Hematopoietic multipotent progenitor cell treated with erythropoietin and hydrocortisone succinate and interleukin-3 and kit ligand, for 15 days (in vitro differentiated cells): ENCODE measurements at regions not wholly inside any gene's neighbourhood (a gene's known extent, or its start where the extent isn't known, plus 50 kb on each side); places are given as distances from the start of the nearest gene placed in this dataset.
"Not testable (repeated sequence)": the region's sequence is repeated elsewhere in the genome, so short reads cannot be mapped to it uniquely, and the experiment has no call there.

Experiments used
- DNase-seq: peaks from one replicate; pipeline ENCODE4 v3.0.0-alpha.2; 2015; ENCODE audit warnings: low spot score

DNA sequence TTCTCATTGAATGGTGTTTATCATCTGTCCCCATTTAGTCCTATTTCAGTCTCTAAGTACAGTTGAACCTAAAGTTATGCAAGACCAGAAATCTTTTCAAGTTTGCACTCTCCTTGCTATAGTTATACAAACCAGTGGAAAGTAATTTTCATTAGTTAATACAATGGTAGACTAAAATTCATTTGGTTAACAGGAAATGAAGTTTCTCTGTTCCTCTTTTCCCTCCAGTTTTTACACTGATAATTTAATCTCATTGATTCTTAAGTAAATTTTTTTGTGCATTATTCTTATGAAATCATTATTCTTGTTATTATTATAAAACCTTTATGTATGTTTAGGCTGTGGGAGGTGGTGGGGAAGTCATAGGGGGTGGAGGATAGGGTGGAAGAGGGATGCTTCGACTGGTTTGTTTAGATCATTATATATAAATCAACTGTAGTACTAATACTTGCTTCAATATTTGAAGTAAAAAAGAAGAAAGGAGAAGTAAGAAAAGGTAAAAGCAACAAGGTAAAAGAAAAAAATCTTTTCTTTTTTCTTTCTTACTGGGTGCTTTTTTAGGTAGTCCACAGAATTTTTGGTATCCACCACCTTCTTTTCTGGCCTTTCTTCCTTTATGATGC is 104.1 kb downstream of the GPR85 start:
- DNase-seq = no peak

DNA sequence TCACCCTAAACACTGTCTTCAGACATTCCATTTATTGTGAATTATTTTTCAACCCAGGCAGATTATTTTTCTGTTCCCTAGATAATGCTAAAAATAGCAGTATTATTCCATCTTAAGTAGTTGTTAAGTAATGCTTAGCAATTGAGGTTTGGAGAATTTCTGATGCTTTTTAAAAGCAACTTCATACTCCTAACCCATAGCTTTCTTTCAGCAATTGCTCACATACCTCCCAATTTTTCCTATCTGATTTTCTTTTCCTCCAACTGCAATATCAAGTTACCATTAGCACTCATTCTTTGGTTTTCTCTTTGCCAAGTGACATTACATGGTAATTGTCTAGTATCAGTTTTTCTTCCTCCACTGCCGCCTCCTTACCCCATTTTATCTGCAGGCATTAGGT is 104.7 kb downstream of the GPR85 start:
- DNase-seq = no peak

DNA sequence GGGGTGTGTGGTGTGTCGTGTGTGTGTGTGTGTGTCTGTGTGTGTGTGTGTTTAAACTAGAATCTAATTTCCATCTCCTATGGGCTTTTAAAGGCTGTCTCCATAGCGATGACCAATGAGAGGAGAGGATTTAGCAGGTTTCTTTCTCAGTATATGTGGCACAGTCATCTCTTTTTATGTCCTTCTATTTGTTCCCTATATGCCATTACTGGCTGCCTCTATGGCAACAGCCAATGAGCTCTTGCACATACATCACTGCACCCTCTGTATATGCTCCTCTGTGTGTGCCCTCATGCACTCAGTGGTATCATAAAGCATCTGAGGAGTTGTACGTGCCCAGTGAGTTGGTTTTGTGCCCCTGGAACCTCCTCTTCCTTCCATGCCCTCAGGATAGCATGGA is 107.6 kb downstream of the GPR85 start:
- not testable (repeated sequence) for DNase-seq

DNA sequence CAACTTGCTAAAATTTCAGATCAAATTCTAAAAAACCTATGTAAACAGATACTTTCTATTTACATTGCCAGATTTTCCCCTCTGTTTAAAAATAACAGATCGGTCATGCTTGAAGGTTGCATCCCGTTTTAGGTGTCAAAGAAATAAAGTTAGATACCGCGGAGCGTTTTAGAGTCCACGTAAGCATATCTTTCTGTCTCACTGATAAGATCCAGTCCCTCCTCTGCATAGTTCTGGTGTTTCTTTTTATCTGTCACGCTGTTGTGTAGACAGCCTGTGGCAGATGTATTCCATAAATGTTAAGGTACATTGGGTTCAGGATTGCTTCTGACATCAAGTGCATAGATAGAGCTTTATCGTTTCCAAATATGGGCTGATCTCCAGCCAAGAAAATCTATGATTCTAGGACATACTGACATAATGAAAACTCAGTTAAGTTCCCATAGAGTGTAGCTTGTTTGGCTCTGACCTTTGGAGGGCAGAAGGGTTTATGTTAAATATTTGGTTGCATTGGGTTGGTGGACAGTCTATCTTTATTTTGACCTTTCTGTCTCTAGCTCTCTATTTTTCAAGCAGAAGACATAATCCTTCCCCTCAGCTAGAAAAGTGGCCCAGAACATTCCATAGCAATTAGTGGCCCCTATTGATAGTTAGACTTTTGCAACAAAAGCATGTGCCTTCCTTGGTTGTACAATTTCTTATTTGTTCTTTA is 109.2 kb downstream of the GPR85 start:
- DNase-seq = not testable (repeated sequence)

DNA sequence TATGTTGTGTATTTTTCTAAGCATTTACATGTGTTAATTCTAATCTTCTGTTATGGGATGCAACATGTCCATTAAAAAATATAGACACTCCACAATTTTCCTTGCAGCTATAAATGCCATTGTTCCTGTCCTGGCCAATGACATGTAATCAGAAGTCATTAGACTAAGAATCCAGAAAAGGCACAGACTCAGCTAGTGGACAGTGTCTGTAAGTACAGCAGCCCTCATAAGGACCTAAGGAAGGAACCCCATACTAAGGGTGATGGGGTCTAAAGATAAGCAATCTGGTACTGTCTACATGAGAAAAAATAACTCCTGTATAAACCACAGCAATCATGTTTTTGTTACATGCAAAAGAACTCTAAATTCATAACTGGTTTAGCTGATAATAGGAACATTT is 115.9 kb downstream of the GPR85 start:
- DNase-seq = no peak

DNA sequence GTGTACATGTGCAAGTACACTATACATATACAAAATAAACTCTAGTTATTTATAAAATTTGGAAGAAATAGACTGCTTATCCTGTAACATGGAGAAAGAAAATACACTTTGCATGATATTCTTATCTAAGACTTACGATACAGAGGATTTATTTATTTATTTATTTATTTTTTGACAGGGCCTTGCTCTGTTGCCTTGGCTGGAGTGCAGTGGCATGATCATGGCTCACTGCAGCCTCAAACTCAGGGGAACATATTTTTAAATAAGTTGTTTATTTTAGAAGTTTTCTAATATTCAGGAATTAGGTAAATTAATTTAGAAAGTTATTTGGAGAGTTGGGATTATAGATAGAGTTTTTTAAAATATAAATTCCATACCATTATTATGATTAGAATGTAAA is 116.7 kb downstream of the GPR85 start:
- DNase-seq = no peak

DNA sequence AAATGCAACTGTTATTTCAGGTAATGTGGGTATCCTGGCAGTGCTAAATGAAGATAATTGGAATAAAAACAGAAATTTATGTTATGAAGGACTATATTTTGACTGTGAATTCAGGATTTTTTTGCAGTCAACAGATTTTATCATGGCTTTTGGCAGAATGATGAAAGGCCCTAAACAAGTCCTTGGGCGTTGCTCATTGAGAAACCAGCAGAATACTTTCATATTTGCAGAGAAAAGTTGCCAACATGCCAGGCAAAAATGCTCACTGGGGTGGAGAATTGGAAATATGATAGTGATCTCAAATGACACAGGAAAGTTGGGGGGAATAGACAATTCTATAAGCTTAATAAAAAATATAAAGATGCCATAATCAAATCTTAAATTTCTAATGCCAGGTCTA is 121.1 kb downstream of the GPR85 start:
- no peak for DNase-seq

DNA sequence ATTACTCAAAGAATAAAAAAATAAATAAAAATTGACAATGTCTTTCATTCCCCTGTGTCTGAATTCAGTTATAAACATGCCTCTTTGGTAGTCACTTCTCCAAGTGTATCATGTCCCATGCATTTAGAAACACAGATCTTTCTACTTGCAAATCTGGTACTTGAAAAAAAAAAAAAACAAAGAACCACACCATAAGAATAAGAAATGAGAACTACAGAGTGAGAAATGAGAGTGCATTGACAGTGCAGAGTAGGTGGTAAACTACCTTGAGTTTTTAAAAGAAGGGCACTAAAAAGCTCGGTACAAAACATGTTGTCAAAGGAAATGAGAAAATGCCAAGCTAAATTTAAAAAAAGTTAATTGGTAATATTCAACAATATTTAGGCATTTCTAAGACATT is 123.0 kb downstream of the GPR85 start:
- DNase-seq = no peak

DNA sequence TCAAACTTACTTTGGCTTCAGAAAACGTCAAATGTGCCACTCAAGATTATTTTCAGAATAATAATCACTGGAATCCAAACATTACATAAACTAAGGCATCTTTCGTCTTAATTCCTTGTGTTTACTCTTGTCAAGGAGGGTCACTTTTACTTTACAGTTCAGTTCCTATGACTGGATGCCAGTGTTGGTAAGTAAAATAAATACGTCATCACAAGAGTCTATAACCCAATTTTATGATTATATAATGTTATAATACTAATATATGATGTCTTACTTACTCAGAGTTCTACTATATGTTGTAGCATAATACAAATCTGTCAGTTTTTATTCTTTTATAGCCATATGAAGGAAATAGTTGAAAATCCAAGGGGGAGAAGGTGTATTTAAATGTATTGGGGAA is 123.8 kb downstream of the GPR85 start:
- DNase-seq = no peak

DNA sequence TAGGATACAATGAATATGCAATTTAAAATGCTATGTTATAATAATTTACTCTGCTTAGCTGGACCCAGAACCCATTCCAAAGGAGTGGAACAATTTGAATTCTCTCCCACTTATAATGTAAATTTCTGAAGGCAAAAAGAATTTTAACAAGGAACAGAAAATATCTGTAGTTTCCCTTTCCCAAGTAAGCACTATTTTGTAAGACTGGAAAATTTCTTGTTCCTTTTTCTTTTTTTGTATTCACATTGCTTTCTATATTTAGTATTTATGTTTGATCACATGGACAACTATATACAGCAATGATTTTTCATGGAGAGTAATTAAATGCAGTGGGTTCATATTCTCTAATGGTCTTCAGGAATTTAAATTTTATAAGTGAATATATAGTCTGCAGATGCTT is 127.4 kb downstream of the GPR85 start:
- no peak for DNase-seq

DNA sequence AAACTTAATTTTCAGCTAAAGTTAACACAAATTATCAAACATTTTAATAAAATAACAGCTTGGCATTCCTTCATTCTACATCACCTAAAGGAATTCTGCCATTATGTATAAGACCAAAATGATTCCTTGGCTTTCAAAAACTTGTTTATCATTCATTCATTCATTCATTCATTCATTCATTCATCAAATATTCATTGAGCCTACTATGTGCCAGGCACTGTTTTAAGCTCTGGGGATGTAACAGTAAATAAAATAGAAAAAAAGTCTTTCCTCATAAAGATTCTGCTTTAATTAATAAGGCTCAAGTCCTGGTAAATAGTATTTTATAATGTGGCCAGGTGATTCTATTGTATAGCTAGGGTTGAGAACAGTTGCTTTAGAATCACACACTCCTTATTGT is 127.9 kb downstream of the GPR85 start:
- no peak for DNase-seq

DNA sequence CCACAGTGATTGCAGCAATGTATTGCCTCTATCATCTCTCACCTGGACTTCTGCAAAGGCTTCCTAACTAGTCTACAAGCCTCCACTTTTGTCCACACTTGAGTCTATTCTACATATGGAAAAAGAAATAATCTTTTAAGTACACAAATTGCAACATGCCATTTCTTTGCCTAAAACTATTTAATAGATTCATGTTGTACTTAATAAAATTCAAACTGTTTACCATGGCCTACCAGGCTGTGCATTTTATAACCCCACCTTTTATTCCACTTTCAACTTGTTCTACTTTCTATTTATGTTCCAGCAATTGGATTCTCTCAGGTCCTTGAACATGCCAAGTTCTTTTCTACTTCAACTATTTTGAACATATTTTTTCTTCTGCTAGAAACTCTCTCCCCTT is 128.7 kb downstream of the GPR85 start:
- no peak for DNase-seq

DNA sequence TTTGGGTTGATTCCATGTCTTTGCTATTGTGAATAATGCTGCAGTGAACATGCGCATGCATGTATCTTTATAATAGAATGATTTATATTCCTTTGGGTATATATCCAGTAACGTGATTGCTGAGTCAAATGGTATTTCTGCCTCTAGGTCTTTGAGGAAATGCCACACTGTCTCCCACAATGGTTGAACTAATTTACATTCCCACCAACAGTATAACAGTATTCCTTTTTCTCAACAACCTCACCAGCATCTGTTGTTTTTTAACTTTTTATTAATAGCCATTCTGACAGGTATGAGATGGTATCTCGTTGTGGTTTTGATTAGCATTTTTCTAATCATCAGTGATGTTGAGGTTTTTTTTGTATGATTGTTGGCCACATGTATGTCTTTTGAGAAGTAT is 133.6 kb downstream of the GPR85 start:
- not testable (repeated sequence) for DNase-seq

DNA sequence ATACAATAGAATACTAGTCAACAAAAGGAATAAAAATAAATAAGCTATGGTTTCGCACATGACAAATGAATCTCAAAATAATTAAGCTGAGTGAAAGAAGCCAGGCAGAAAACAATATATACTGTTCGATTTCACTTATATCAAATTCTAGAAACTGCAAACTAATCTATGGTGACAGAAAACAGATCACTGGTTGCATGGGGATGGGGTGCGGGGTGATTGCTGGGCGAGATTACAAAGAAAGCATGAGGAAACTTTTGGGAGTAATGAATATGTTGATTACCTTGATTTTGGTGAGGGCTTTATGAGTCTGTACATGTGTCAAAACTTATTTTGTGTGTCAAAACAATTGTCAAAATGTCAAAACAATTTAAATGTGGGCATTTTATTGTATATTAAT is 135.6 kb downstream of the GPR85 start:
- no peak for DNase-seq

DNA sequence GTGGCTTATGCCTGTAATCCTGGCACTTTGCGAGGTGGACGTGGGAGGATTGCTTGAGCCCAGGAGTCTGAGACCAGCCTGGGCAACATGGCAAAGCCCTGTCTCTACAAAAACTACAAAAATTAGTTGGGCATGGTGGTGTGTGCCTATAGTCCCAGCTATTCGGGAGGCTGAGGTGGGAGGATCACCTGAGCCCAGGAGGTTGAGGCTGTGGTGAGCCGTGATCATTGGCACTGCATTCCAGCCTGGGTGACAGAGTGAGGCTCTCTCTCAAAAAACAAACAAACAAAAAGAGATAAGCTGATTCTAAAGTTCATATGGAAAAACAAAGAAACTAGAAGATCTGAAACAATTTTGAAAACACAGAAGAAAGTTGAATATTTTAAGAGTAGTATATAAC is 136.9 kb downstream of the GPR85 start:
- DNase-seq = not testable (repeated sequence)

DNA sequence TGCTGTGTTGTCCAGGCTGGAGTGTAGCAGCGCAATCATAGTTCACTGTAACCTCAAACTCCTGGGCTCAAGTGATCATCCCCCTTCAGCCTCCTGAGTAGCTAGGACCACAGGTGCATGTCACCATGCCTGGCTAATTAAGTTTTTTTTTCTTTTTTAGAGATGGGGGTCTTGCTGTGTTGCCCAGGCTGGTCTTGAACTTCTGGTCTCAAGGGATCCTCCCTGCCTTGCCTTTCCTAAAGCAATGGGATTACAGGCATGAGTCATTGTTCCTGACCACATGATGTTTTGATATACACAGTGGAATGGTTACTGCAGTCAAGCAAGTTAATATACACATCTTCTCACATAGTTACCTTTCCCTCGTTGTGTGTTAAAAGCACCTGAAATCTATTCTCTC is 140.3 kb downstream of the GPR85 start:
- no peak for DNase-seq

DNA sequence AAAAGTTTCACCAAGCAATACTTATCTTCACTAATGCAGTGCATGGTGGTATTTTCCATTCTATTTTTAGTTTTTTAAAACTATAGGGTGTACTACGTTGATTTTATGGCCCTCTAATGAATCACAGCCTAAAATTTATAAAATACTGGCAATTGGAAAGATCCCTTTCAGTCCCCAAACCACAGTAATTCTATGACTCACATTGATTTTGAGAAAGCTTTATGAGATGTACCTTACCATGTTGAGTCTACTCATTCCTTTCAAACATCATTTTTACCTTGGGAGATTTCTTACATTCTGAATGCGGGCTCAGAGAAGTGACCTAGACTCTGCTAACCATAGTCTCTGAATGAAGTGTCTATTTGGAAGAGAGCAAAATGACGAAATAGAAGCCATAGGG is 141.6 kb downstream of the GPR85 start:
- DNase-seq = no peak

DNA sequence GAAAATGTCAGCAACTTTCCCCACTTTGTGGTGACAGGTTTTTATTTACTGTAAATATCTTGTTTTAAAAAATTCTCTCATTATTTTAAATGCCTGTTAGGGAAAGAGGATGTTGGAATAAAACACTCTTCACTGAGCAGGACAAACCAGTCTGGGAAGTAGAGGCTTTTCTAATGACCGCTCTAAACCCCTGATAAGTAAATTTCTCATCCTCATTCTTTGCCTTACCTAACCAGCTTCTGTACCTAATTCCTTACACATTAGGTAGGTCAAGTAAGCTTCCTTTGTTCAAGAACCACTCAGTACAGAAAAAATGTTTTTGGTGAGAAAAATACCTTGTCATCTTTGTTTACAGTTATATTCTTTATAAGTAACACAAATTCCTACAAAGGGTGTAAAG is 143.6 kb downstream of the GPR85 start:
- no peak for DNase-seq

DNA sequence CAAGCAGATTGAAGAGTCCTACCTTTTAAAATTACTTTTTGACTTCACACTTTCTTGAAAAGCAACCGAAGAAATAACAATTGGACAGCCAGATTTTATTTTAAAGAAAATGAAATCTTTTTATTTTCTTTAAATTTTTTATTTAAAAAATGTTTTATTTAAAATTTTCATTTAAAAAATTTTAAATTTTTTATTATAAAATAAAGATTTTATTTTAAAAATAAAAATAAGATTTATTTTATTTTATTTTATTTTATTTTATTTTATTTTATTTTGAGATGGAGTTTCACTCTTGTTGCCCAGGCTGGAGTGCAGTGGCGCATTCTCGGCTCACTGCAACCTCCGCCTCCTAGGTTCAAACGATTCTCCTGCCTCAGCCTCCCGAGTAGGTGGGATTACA is 144.5 kb downstream of the GPR85 start:
- not testable (repeated sequence) for DNase-seq

DNA sequence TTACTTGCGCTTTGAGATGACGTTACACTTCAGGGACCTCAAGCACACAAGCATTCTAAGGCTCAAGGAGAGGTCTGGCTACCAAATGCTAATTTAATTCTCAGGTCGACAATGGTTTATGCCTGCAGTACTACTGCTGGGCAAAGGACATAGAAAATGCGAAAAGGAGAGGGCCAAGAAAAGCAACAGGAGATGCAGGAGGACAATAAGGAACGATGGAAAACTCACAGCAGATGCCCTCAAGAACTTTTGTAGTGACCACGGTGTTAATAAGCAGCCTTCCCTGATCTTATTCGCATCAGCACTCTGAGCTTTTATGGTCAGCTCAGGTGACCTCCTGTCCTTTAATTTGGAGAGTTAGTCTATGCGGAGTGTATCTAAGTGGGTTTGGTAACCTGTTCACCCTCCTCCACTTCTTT is 146.3 kb downstream of the GPR85 start:
- DNase-seq = no peak

DNA sequence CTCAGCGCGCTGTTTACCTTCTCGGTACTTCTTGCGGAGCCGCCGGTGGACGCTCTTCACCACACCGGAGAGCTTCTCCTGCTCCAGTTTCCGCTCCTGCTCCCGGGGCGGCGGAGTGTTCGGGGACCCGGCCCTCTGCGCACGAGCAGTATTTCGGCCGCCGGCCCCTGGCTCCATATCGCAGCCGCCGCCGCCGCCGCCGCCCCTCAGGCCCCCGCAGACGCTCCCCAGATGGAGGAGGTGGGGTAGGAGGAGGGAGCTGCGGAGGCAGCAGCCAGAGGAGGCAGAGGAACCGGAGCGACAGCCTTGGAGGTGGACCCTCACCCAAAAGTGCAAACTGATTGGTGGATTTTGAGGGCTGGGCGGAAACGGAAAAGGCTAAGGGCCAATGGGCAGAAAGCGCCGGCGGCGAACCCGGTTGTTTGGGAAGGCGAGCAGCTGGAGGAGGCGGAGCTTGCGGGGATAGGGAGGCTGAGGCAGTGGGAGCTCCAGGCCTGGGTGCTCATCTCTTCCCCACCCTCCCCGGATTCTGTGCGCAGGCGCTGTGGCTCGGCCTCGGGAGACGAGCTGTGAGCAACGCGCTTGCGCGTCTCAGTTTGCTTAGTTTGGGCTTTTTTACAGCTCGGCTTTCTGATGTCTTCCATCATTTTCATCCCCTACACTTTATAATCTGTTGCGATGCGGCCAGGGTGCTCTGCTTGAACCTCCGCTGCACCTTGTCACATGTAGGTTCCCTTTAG is 146.9 kb downstream of the GPR85 start:
- peak; percentile 99 for DNase-seq

DNA sequence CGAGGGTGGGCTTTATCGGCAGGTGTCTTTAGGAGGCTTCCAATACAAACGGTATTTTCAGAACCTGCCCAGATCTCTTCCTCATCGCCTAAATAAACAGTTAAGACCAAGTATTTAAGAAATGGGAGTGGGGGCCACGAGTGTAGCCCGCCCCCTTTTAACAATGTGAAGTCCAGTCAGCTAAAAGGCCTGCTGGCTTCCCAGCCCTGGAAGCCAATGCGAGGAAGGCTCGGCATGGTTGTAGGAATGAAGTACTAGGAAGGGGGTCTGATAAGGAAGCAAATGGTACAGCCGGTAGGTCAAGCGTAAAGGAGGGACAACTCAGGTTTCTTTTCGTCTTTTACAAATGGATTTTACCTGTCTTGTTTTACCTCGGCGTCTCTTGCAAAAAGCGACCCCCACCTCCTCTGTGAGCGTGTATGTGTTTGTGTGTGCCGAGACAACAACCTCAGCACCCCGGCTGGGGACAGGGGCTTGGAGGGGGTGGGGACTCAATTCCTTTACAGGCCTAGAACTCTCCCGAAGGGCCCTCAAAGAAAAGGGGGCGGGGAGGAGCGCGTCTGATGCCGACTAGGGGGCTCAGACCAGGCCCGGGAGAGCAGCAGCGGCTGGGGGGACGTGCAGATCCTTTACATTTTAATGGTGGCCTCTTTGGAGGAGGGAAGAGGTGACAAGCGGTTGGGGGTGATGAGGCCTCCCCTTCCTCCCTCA is 147.6 kb downstream of the GPR85 start:
- DNase-seq = peak; percentile 11
